Renal cortical epithelial cell (primary cell): ENCODE measurements at regions not wholly inside any gene's neighbourhood (a gene's known extent, or its start where the extent isn't known, plus 50 kb on each side); places are given as distances from the start of the nearest gene placed in this dataset.

ENCODE experiments used
- DNase-seq: peaks from one replicate; pipeline ENCODE4 v3.0.0-alpha.2; 2011; ENCODE audit warnings: low read depth

DNA sequence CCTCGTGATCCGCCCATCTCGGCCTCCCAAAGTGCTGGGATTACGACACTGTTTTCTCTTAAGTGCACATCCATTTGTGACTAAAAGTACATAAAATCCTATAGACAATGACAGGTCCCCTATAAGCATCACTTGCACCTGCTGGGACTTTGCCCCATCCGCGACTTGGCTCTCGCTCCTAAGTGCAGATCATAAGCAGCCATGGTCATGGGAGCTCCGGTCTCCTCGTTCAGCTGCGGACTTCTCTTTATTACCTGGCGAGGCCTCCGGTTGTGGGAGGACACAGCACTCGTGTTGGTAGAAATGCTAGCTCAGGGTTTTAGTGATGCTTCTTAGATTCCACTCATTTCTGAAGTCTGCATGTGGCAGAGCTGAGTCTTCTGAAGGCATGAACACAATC is 92.7 kb upstream of the ST6GAL2 start:
- no peak for DNase-seq

GRCh38 chr2:106981491-106981890 is 95.5 kb upstream of the ST6GAL2 start:
- no peak for DNase-seq

DNA sequence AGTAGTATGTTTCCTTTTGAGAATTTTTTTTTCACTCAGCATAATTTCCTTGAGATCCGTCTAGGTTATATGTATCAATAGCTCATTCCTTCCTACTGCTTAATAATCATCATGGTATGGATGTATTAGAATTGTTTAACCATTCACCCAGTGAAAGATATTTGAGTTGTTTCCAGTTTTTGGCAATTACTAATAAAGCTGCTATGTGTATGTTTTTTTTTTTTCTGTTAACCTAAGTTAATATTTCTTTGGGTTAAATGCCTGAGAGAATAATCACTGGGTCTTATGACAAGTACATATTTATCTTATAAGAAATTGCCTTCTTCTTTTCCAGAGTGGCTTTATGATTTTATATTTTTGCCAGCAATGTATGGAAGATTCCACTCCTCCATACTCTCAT is 96.4 kb upstream of the ST6GAL2 start:
- DNase-seq: no peak

DNA sequence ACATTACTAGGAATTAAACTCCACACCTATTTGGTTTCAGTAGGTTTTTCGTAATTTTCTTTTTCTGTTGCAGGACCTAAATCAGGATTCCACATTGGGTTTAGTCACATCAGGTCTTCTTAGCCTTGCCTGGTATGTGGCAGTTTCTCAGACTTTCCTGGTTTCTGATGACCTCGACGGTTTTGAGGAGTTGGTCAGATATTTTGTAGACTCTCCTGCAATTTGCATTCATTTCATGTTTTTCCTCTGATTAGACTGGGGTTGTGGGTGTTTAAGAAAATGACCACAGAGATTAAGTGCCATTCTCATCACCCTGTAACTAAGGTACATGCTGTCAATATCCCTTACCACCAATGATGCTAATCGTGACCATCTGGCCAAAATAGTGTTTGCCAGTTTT is 97.3 kb upstream of the ST6GAL2 start:
- no peak for DNase-seq

DNA sequence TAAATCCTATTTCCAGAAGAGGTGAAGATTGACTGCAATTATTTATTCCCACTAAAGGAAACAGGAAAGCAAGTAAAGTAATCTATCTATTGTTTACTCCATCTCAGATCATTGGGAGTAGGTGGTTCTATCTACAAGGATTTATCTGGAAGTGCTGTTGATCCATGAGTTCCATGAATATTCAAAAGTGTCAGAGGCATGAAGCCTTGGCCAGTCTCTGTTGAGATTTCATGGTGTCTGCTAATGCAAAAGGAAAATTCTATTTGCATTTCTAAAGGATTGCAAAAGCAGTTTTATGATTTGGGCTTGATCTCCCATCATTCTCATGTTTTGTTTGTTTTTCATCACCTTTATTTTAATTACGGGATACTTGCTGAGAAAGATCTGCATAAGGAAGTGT is 102.4 kb upstream of the ST6GAL2 start:
- DNase-seq: no peak

GRCh38 chr2:106990297-106990696 is 104.3 kb upstream of the ST6GAL2 start:
- no peak for DNase-seq

DNA sequence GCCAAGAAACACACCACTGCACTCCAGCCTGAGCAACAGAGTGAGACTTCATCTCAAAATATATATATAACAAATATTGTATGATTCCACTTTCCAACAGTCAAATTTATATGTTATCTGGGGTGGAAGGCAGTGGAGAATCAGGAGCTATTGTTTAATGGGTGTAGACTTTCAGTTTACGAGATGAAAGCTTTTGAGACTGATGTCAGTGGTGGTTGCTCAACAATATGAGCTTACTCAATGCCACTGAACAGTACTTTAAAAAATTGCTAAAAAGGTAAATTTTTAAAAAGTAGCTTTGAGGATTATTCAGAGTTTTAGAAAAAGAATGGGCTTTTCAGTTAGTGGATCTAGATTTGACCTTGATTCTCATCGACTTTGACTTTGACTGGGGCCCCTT is 105.9 kb upstream of the ST6GAL2 start:
- DNase-seq: no peak

DNA sequence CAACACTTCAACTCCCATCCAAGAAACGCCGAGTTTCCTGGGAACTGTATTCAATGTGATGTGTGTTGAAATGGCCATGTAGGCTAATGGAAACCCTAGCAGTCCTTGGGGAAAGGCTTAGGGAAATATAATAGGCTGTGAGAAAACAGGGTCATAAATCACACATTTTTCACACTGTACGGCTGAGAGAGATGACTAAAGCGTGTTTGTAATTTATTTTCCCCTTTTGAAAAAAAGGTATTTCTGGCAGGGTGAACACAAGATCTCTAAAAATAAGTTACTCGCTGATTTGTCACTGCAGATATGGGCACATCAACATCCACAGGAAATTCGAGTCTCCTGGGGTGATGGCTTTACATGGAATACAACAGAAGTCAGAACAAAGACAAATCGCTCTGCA is 109.6 kb upstream of the ST6GAL2 start:
- no peak for DNase-seq

DNA sequence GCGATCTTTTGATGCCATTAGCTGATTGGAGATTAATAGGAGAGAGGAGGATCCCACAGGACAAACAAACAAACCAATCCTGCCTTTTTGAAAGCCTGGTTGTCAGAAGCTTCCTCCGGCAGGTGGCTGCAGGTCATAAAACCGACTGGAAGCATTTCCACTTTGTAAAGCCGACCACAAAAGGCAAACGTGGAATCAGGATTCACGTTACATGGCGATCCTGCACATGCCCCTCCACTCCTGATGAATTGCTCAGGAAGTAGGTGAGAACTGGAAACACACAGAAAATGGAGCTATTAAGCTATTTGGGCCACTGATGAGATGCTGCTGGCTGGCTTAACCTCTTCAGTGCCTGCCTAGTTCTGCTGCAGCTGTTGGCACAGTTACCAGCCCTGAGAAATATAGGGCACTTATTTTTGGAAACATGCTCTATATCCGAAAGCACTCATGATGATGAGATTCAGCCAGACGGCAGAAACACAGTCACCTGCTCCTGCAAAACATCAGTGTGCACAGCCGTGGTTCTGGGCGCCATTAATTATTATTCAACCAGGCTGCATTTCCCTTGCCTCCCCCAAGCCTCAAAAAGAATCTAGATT is 110.3 kb upstream of the ST6GAL2 start:
- no peak for DNase-seq

- no peak for DNase-seq
Measured at GRCh38 chr2:106997204-106997603, 111.2 kb upstream of the ST6GAL2 start.

DNA sequence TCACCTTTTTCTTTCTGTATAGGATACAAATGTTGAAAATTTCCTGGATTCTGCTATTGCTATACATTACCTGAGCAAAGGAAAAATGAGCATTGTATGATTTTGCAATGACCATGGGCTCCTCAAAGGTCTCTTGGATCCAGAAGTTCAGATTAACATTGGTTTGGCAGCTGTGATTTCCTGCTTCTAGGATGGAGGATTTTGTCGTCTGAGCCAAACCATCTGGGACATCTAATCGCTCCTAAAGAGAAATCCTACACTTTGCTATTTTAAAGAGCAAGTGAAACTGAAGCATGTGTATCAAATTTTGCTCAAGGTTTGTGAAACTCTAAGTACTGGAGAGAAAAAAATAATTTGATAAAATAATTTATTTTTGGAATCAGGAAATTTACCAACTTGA is 115.1 kb upstream of the ST6GAL2 start:
- DNase-seq: no peak

DNA sequence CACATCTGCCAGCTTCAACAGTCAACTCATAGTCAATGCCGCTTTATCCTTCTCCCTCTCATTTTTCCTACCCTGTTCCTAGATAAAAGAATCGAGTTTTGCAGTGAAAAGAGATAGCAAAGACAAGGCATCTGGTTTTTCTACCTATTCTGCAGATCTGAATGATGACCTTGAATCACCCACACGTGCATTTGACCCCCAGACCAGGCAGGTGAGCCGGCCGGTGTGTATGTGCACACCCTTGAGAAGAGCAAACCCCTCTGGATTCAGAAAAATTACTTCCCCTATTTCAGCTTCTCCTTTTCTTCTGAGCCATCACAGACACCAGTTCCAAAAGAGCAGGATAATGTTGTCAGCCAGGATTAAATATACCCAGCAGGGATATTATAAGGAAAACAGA is 115.6 kb upstream of the ST6GAL2 start:
- DNase-seq: no peak

GRCh38 chr2:107001964-107002696 is 116.2 kb upstream of the ST6GAL2 start:
- DNase-seq: no peak

GRCh38 chr2:107002735-107003134 is 116.8 kb upstream of the ST6GAL2 start:
- DNase-seq: no peak

DNA sequence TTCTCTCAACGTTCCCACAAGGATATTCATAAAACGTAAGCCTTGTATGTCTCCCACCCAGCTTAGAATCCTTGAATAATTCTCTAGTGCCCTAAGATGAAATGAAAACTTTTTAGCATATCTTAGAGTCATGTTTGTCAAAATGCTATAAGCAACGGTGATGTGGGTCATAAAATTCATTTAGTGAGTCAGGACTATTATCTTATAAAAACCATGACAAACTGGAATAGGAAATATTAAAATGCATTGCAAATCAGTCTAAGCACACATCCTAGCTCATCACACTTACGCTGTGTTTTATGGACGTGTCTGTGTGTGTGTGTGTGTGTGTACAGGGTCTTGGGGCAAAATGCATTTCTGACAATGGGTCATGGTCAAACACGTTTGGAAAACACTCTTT is 119.9 kb upstream of the ST6GAL2 start:
- DNase-seq: no peak

DNA sequence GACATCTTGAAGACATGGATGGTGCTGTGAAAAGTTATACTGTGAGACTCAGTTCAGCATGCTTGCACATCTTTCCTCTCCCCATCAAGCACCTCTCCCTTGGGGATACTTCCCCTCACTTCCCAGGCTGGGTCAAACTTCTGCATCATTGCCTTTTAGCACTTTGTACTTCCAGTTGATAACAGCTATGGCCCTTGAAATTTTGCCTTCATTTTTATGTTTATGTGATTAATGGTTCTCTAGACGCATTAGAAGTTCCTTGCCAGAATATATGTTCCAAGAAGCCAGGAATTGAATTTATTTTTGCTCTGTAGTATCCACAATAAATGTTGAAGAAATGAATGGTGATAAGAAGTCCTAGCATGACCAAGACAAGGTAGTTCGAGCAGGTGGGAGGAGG is 120.9 kb upstream of the ST6GAL2 start:
- DNase-seq: no peak

DNA sequence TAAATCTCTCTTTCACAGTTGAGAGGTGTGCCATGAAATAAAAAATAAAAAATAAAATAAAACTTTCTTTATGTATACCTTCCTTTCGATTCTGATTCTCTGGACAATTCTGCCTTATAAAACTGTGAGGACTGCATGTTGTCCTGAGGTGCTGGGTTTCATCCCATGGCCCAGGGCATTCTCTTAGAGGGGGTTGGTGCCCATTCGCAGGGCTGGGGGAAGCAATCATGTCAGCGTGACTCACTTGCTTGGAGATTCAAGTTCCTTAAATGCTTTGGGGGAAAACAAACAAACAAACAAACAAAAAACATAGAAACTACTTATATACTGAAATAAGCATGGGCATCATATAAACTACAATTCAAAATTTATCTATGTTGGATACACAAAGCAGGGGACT is 122.0 kb upstream of the ST6GAL2 start:
- no peak for DNase-seq

GRCh38 chr2:107008843-107009242 is 122.9 kb upstream of the ST6GAL2 start:
- DNase-seq: no peak

DNA sequence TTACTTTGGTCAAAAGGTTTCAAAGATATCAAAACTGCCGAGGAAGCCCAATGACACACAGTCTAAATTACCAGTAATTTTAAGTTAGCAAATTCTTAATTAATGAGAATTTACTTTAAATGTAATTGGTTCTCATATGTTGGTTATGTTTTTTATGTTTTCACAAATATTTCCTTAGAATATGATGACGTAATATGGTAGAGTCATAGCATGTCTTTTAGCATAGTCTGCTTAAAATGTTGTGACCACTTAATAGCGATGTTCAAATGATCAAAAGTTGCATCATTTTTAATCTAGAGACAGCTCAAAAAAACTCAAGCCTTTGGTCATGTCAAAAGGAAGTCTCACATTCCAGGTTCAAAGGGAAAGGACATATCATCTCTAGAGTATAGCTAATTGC is 123.3 kb upstream of the ST6GAL2 start:
- DNase-seq: no peak

GRCh38 chr2:107012714-107013306 is 126.8 kb upstream of the ST6GAL2 start:
- DNase-seq: no peak

- DNase-seq: no peak
Measured at GRCh38 chr2:107013884-107014283, 127.9 kb upstream of the ST6GAL2 start.

DNA sequence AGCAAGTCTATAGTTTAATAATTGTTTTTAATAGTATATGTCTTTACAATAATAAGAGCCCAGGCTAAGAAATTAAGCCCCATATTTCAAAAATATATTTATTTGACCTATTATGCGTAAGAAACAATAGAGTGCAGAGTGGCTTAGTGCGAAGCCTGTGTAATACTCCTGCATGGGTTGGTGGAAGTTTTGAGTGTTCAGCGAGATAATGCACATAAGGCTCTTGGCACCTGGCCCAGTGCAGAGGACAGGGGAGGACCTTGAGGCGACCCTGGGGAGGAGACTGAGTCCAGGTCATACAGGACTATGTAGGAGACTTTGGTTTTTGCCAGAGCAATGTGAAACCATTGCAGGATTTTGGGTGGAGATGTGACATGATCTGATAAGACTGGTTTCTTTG is 132.4 kb upstream of the ST6GAL2 start:
- DNase-seq: no peak

- DNase-seq: no peak
Measured at GRCh38 chr2:107020392-107020791, 134.4 kb upstream of the ST6GAL2 start.

GRCh38 chr2:107024269-107024668 is 138.3 kb upstream of the ST6GAL2 start:
- DNase-seq: no peak
